MM.1S (cell line): ENCODE measurements at regions not wholly inside any gene's neighbourhood (a gene's known extent, or its start where the extent isn't known, plus 50 kb on each side); places are given as distances from the start of the nearest gene placed in this dataset.

Experiments used
- CTCF ChIP-seq: fragments of 300-600 bp; sonication (generic); IDR thresholded peaks from 2 replicates; pipeline ENCODE4 v1.5.1; 2016; ENCODE audit warnings: antibody characterized with exemption, low read length, mixed read lengths
- EZH2 ChIP-seq: fragments of 300-600 bp; sonication (generic); optimal IDR thresholded peaks from 2 replicates; pipeline ENCODE3; 2017; ENCODE audit warnings: low read depth, mild to moderate bottlenecking, antibody characterized with exemption, low read length, mixed read lengths

- TF ChIP-seq CTCF (no peak), EZH2 (no peak)
Observed at GRCh38 chr10:3354174-3354900, 181.8 kb upstream of the PITRM1 start.
